ENCODE measurements at regions not wholly inside any gene's neighbourhood (a gene's known extent, or its start where the extent isn't known, plus 50 kb on each side); places are given as distances from the start of the nearest gene placed in this dataset.
A peak's percentile ranks its signal among the peaks of the same experiment; 100 is the strongest.

DNA sequence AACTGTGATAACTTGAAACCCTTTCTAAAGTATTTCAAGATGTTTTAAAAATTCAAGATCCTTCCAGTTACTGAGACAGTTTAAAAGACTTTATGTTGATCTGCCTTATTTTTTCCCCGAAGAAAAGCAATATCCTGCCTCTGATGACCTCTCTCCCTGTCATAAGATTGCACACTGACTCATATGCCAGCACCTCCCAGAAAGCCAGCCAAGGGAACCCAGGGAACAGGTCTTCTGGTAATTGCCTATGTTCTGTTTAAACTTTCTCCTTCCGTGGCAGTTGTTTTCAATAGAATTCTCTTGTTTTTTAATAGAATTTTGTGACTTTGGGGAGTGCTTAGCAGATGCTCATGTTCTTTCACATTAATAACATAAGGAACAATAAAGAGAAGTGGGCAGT is 300.2 kb upstream of the PRKD1 start:
- Histone ChIP-seq H3K27me3 (ENCODE audit: insufficient read depth, low read length) (no peaks in the 10 kb centered on the region), H4K20me1 (ENCODE audit: insufficient read depth, low read length) (no peaks in the 10 kb centered on the region), H3K9ac (ENCODE audit: low read length) (no peak overlapping the region), H3K79me2 (ENCODE audit: insufficient read depth, low read length) (no peaks in the 10 kb centered on the region), H3K36me3 (ENCODE audit: insufficient read depth, low read length) (no peaks in the 10 kb centered on the region), H3K9me3 (ENCODE audit: insufficient read depth, low read depth, low read length) (no peaks in the 10 kb centered on the region), H2AFZ (ENCODE audit: low read depth, low read length) (no peak overlapping the region), H3K4me1 (ENCODE audit: insufficient read depth, low read length) (peaks cover 19% of the 10 kb centered on the region), H3K4me3 (ENCODE audit: insufficient read depth, low read depth, low read length) (no peak overlapping the region), H3K4me2 (ENCODE audit: low read length) (peak overlapping the region; percentile 9), H3K27ac (ENCODE audit: low read depth, low read length) (no peak overlapping the region)
- Mint-ChIP-seq H3K4me3 (ENCODE audit: unreplicated experiment) (no peak overlapping the region), H3K27ac (ENCODE audit: unreplicated experiment) (peak overlapping the region; percentile 7), H3K4me1 (ENCODE audit: low read depth, unreplicated experiment) (peaks cover 15% of the 10 kb centered on the region), H3K36me3 (ENCODE audit: low read depth, unreplicated experiment) (no peaks in the 10 kb centered on the region), H3K27me3 (ENCODE audit: low read depth, unreplicated experiment) (no peaks in the 10 kb centered on the region), H3K9me3 (ENCODE audit: unreplicated experiment) (no peaks in the 10 kb centered on the region)
- peak; percentile 61 for DNase-seq (ENCODE audit: low read depth)
- FAIRE-seq: peak; percentile 56
- TF ChIP-seq EZH2 (IDR thresholded peaks at IDR 0.05; ENCODE audit: insufficient read depth, low read length) (no peak), CTCF (IDR thresholded peaks at IDR 0.05; ENCODE audit: insufficient read depth, low read depth, low read length) (no peak)

GRCh38 chr14:30230719-30231118 is 303.1 kb upstream of the PRKD1 start:
- DNase-seq (ENCODE audit: low read depth) (no peak), FAIRE-seq (no peak)
- Histone ChIP-seq H3K4me1 (ENCODE audit: insufficient read depth, low read length) (peaks cover 3% of the 10 kb centered on the region), H3K9ac (ENCODE audit: low read length) (no peak overlapping the region), H2AFZ (ENCODE audit: low read depth, low read length) (no peak overlapping the region), H3K36me3 (ENCODE audit: insufficient read depth, low read length) (no peaks in the 10 kb centered on the region), H3K79me2 (ENCODE audit: insufficient read depth, low read length) (no peaks in the 10 kb centered on the region), H3K4me3 (ENCODE audit: insufficient read depth, low read depth, low read length) (no peak overlapping the region), H4K20me1 (ENCODE audit: insufficient read depth, low read length) (no peaks in the 10 kb centered on the region), H3K9me3 (ENCODE audit: insufficient read depth, low read depth, low read length) (no peaks in the 10 kb centered on the region), H3K27me3 (ENCODE audit: insufficient read depth, low read length) (no peaks in the 10 kb centered on the region), H3K4me2 (ENCODE audit: low read length) (no peak overlapping the region), H3K27ac (ENCODE audit: low read depth, low read length) (no peak overlapping the region)
- Mint-ChIP-seq H3K36me3 (ENCODE audit: low read depth, unreplicated experiment) (no peaks in the 10 kb centered on the region), H3K27me3 (ENCODE audit: low read depth, unreplicated experiment) (no peaks in the 10 kb centered on the region), H3K4me1 (ENCODE audit: low read depth, unreplicated experiment) (peaks cover 5% of the 10 kb centered on the region), H3K9me3 (ENCODE audit: unreplicated experiment) (no peaks in the 10 kb centered on the region), H3K4me3 (ENCODE audit: unreplicated experiment) (no peak overlapping the region), H3K27ac (ENCODE audit: unreplicated experiment) (no peak overlapping the region)
- TF ChIP-seq EZH2 (IDR thresholded peaks at IDR 0.05; ENCODE audit: insufficient read depth, low read length): no peak
- no peak for TF ChIP-seq CTCF (IDR thresholded peaks at IDR 0.05; ENCODE audit: insufficient read depth, low read depth, low read length)

DNA sequence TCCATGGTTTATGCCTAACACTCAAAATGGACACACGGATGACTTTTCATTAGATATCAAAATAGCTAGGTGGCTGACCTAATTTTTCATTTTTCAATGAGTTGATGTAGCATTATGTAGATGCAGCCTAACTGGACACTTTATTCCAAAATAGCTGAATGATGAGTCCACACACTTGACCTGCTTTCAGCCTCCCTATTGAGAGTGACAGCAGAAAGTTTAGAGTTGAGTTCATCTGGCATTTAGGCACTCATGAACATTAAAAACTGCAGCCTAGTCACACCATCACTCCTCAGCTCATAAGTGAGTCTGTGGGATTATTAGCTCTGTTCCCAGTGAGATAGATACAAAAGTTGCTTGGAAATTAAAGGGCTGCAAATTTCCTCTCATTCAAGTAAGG is 307.3 kb upstream of the PRKD1 start:
- H3K4me3 Mint-ChIP-seq (ENCODE audit: unreplicated experiment): no peak overlapping the region
- H3K9me3 Mint-ChIP-seq (ENCODE audit: unreplicated experiment): no peaks in the 10 kb centered on the region
- H3K9ac ChIP-seq (ENCODE audit: low read length): no peak overlapping the region
- no peaks in the 10 kb centered on the region for H3K79me2 ChIP-seq (ENCODE audit: insufficient read depth, low read length)
- peaks cover under 1% of the 10 kb centered on the region for H3K4me1 ChIP-seq (ENCODE audit: insufficient read depth, low read length)
- no peak for FAIRE-seq
- TF ChIP-seq EZH2 (IDR thresholded peaks at IDR 0.05; ENCODE audit: insufficient read depth, low read length): no peak
- TF ChIP-seq CTCF (IDR thresholded peaks at IDR 0.05; ENCODE audit: insufficient read depth, low read depth, low read length): no peak
- no peak overlapping the region for H3K27ac Mint-ChIP-seq (ENCODE audit: unreplicated experiment)
- DNase-seq (ENCODE audit: low read depth): peak; percentile 27
- H3K27me3 Mint-ChIP-seq (ENCODE audit: low read depth, unreplicated experiment): peaks cover 8% of the 10 kb centered on the region
- H3K36me3 ChIP-seq (ENCODE audit: insufficient read depth, low read length): no peaks in the 10 kb centered on the region
- H3K27me3 ChIP-seq (ENCODE audit: insufficient read depth, low read length): no peaks in the 10 kb centered on the region
- H3K36me3 Mint-ChIP-seq (ENCODE audit: low read depth, unreplicated experiment): no peaks in the 10 kb centered on the region
- no peak overlapping the region for H3K27ac ChIP-seq (ENCODE audit: low read depth, low read length)
- no peaks in the 10 kb centered on the region for H3K4me1 Mint-ChIP-seq (ENCODE audit: low read depth, unreplicated experiment)
- H4K20me1 ChIP-seq (ENCODE audit: insufficient read depth, low read length): no peaks in the 10 kb centered on the region
- H3K4me2 ChIP-seq (ENCODE audit: low read length): no peak overlapping the region
- no peaks in the 10 kb centered on the region for H3K9me3 ChIP-seq (ENCODE audit: insufficient read depth, low read depth, low read length)
- H3K4me3 ChIP-seq (ENCODE audit: insufficient read depth, low read depth, low read length): no peak overlapping the region
- H2AFZ ChIP-seq (ENCODE audit: low read depth, low read length): no peak overlapping the region

Data from astrocyte (in vitro differentiated cells and primary cell).